ENCODE measurements at regions not wholly inside any gene's neighbourhood (a gene's known extent, or its start where the extent isn't known, plus 50 kb on each side); places are given as distances from the start of the nearest gene placed in this dataset.

DNA sequence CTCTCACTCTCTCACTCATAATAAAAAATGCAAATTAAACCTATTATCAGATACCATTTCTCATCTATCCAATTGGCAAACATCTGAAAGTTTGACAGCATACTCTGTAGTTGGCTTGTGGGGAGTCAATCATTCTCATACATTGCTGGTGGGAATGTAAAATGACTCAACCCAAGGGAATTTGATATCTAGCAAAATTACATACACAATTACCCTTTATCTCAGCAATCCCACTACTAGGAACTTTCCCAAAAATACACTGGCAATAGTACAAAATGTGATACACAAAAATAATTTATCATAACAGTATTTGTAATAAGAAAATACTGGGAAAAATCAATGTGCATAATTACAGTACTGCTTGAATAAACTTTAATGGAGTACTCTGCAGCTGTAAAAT lies 731.3 kb downstream of the DTWD2 start (continued):
- TF ChIP-seq, protein P1, sequence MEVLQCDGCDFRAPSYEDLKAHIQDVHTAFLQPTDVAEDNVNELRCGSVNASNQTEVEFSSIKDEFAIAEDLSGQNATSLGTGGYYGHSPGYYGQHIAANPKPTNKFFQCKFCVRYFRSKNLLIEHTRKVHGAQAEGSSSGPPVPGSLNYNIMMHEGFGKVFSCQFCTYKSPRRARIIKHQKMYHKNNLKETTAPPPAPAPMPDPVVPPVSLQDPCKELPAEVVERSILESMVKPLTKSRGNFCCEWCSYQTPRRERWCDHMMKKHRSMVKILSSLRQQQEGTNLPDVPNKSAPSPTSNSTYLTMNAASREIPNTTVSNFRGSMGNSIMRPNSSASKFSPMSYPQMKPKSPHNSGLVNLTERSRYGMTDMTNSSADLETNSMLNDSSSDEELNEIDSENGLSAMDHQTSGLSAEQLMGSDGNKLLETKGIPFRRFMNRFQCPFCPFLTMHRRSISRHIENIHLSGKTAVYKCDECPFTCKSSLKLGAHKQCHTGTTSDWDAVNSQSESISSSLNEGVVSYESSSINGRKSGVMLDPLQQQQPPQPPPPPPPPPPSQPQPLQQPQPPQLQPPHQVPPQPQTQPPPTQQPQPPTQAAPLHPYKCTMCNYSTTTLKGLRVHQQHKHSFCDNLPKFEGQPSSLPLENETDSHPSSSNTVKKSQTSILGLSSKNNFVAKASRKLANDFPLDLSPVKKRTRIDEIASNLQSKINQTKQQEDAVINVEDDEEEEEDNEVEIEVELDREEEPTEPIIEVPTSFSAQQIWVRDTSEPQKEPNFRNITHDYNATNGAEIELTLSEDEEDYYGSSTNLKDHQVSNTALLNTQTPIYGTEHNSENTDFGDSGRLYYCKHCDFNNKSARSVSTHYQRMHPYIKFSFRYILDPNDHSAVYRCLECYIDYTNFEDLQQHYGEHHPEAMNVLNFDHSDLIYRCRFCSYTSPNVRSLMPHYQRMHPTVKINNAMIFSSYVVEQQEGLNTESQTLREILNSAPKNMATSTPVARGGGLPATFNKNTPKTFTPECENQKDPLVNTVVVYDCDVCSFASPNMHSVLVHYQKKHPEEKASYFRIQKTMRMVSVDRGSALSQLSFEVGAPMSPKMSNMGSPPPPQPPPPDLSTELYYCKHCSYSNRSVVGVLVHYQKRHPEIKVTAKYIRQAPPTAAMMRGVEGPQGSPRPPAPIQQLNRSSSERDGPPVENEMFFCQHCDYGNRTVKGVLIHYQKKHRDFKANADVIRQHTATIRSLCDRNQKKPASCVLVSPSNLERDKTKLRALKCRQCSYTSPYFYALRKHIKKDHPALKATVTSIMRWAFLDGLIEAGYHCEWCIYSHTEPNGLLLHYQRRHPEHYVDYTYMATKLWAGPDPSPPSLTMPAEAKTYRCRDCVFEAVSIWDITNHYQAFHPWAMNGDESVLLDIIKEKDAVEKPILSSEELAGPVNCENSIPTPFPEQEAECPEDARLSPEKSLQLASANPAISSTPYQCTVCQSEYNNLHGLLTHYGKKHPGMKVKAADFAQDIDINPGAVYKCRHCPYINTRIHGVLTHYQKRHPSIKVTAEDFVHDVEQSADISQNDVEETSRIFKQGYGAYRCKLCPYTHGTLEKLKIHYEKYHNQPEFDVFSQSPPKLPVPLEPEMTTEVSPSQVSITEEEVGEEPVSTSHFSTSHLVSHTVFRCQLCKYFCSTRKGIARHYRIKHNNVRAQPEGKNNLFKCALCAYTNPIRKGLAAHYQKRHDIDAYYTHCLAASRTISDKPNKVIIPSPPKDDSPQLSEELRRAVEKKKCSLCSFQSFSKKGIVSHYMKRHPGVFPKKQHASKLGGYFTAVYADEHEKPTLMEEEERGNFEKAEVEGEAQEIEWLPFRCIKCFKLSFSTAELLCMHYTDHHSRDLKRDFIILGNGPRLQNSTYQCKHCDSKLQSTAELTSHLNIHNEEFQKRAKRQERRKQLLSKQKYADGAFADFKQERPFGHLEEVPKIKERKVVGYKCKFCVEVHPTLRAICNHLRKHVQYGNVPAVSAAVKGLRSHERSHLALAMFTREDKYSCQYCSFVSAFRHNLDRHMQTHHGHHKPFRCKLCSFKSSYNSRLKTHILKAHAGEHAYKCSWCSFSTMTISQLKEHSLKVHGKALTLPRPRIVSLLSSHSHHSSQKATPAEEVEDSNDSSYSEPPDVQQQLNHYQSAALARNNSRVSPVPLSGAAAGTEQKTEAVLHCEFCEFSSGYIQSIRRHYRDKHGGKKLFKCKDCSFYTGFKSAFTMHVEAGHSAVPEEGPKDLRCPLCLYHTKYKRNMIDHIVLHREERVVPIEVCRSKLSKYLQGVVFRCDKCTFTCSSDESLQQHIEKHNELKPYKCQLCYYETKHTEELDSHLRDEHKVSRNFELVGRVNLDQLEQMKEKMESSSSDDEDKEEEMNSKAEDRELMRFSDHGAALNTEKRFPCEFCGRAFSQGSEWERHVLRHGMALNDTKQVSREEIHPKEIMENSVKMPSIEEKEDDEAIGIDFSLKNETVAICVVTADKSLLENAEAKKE (CRISPR knock-in tag; IDR thresholded peaks at IDR 0.05) = no peak
- no peak for TF ChIP-seq EZH2 (IDR thresholded peaks at IDR 0.05; ENCODE audit: low read depth, unreplicated experiment)
- TF ChIP-seq, protein P2, sequence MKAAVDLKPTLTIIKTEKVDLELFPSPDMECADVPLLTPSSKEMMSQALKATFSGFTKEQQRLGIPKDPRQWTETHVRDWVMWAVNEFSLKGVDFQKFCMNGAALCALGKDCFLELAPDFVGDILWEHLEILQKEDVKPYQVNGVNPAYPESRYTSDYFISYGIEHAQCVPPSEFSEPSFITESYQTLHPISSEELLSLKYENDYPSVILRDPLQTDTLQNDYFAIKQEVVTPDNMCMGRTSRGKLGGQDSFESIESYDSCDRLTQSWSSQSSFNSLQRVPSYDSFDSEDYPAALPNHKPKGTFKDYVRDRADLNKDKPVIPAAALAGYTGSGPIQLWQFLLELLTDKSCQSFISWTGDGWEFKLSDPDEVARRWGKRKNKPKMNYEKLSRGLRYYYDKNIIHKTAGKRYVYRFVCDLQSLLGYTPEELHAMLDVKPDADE (IDR thresholded peaks at IDR 0.05) = no peak

DNA sequence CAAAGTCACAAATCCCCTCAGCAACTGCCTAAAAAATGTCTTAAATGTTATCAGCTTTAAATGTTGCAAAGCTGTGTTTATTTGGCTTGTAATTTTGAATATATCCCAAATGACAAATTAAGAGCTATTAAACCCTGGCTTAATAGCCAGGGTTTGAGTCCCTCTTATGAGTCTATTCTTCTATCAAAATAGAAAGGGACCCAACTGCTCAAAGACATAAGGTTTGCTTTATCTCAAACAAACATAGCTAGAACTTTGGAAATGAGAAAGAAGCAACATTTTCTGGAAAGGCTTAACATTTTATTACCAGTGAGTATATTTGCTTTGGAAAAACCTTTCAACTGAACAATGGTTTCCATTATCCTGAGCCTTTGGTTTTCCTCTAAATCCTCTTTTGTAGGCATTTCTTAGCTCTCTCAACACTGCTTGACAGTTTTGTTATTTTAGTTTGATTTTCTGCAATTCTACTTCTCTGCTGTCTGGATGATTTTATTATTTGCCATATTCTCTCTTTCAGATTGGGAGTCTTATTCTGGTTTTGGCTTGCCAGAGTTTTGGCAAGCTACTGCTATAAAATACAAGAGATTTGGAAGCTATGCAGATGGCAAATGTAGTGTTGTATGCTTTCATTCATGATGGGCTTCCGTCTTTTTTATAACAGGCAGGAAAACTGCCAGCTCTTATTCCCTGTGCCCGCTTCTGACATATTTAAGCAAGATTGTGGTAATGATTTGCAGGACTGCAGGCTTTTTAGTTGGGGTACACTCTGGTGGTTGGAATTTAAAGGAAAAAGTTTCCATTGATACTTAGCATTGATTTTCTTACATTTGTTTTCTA lies 734.9 kb downstream of the DTWD2 start:
- Mint-ChIP-seq H3K27ac (no peak overlapping the region), H3K27me3 (ENCODE audit: insufficient read depth, low read depth, poor library complexity) (no peaks in the 10 kb centered on the region)
- H3K27ac ChIP-seq (ENCODE audit: low read depth) = no peak overlapping the region
- TF ChIP-seq CREB1 (CRISPR knock-in tag; IDR thresholded peaks at IDR 0.05; ENCODE audit: low read depth) (no peak), EZH2 (IDR thresholded peaks at IDR 0.05; ENCODE audit: low read depth, unreplicated experiment) (no peak), ZNF331 (CRISPR knock-in tag; IDR thresholded peaks at IDR 0.05; ENCODE audit: low read depth) (no peak), POLR2AphosphoS5 (IDR thresholded peaks at IDR 0.05; ENCODE audit: low read depth) (no peak), NANOG (IDR thresholded peaks at IDR 0.05; ENCODE audit: borderline replicate concordance) (no peak), EZH2phosphoT487 (IDR thresholded peaks at IDR 0.05; ENCODE audit: unreplicated experiment) (no peak), JUNB (IDR thresholded peaks at IDR 0.05; ENCODE audit: unreplicated experiment) (no peak)
- TF ChIP-seq, protein P3, sequence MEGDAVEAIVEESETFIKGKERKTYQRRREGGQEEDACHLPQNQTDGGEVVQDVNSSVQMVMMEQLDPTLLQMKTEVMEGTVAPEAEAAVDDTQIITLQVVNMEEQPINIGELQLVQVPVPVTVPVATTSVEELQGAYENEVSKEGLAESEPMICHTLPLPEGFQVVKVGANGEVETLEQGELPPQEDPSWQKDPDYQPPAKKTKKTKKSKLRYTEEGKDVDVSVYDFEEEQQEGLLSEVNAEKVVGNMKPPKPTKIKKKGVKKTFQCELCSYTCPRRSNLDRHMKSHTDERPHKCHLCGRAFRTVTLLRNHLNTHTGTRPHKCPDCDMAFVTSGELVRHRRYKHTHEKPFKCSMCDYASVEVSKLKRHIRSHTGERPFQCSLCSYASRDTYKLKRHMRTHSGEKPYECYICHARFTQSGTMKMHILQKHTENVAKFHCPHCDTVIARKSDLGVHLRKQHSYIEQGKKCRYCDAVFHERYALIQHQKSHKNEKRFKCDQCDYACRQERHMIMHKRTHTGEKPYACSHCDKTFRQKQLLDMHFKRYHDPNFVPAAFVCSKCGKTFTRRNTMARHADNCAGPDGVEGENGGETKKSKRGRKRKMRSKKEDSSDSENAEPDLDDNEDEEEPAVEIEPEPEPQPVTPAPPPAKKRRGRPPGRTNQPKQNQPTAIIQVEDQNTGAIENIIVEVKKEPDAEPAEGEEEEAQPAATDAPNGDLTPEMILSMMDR (conservative IDR thresholded peaks at IDR 0.05; ENCODE audit: low read depth in 2 of 2) = no peak
- TF ChIP-seq, protein P4, sequence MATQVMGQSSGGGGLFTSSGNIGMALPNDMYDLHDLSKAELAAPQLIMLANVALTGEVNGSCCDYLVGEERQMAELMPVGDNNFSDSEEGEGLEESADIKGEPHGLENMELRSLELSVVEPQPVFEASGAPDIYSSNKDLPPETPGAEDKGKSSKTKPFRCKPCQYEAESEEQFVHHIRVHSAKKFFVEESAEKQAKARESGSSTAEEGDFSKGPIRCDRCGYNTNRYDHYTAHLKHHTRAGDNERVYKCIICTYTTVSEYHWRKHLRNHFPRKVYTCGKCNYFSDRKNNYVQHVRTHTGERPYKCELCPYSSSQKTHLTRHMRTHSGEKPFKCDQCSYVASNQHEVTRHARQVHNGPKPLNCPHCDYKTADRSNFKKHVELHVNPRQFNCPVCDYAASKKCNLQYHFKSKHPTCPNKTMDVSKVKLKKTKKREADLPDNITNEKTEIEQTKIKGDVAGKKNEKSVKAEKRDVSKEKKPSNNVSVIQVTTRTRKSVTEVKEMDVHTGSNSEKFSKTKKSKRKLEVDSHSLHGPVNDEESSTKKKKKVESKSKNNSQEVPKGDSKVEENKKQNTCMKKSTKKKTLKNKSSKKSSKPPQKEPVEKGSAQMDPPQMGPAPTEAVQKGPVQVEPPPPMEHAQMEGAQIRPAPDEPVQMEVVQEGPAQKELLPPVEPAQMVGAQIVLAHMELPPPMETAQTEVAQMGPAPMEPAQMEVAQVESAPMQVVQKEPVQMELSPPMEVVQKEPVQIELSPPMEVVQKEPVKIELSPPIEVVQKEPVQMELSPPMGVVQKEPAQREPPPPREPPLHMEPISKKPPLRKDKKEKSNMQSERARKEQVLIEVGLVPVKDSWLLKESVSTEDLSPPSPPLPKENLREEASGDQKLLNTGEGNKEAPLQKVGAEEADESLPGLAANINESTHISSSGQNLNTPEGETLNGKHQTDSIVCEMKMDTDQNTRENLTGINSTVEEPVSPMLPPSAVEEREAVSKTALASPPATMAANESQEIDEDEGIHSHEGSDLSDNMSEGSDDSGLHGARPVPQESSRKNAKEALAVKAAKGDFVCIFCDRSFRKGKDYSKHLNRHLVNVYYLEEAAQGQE (IDR thresholded peaks at IDR 0.05; ENCODE audit: unreplicated experiment) = no peak

More for the DNA sequence above, 734.9 kb downstream of the DTWD2 start:
- Histone ChIP-seq H2AFZ (no peak overlapping the region), H3K9me2 (ENCODE audit: insufficient read depth) (no peaks in the 10 kb centered on the region), H3K4me2 (no peak overlapping the region), H3K27me3 (ENCODE audit: insufficient read depth) (no peaks in the 10 kb centered on the region), H4K20me1 (replicated peaks; ENCODE audit: insufficient read depth) (no peaks in the 10 kb centered on the region), H3K79me2 (replicated peaks; ENCODE audit: insufficient read depth) (no peaks in the 10 kb centered on the region), H3F3A (replicated peaks; ENCODE audit: low read depth) (no peaks in the 10 kb centered on the region), H3K36me3 (ENCODE audit: insufficient read depth) (no peaks in the 10 kb centered on the region; the same call in 1 of the 2 replicates), H3K4me3 (no peak overlapping the region), H3K4me1 (ENCODE audit: insufficient read depth) (no peaks in the 10 kb centered on the region)
- ATAC-seq = no peak
- DNase-seq (ENCODE audit: low spot score) = no peak
- Mint-ChIP-seq H3K9me3 (peaks cover 27% of the 10 kb centered on the region; the same call in 2 of the 3 replicates), H3K36me3 (ENCODE audit: low read depth) (peaks cover 13% of the 10 kb centered on the region; the same call in 1 of the 3 replicates), H3K4me3 (no peak overlapping the region), H3K4me1 (no peaks in the 10 kb centered on the region)

Measured in GM23338 (cell line).